GM12873 (cell line): ENCODE measurements at regions not wholly inside any gene's neighbourhood (a gene's known extent, or its start where the extent isn't known, plus 50 kb on each side); places are given as distances from the start of the nearest gene placed in this dataset.

Experiments used
- CTCF ChIP-seq: IDR thresholded peaks from 2 replicates; pipeline ENCODE4 v1.5.1; 2012; ENCODE audit warnings: low read depth, mild to moderate bottlenecking, moderate library complexity, low read length, control low read depth; ENCODE audit not compliant: insufficient read depth; ENCODE audit errors: missing control alignments

DNA sequence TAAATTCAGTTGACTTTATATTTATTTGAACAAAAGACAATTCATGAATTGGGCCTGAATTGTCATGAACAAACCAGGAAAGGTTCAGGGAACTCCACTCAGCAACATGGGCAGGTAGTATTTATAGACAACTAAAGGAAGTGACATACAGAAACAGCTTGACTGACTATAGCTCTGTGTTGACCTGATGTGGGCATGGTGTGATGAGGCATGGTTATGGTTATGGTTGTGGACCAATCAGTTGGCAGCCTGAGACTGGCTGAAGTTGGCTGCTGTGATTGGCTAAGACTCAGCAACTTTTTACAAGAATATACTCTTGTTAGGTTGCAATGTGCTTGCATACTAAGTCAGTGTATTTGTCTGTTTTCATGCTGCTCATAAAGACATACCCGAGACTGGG, 108.4 kb downstream of the HS3ST3B1 start:
- TF ChIP-seq CTCF = no peak

DNA sequence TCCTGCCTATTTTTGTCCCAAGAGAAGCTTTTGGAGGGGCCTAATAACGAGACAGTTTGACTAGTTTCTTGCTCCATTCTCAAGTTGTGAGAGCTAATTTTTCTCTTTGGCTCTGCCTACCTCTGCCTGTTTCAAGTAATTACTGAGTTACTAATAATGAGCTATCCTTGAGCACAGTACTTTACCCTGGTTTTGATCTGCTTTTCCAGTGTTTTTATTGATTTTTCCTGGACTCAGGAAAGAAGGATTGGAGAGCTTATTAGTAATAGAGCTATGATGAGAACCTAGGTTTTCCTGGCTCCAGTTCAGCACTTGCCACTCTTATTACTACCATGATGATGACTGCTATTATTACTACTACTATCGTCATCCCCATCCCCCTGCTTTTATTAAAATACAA, 106.7 kb downstream of the HS3ST3B1 start:
- TF ChIP-seq CTCF = no peak

- TF ChIP-seq CTCF = no peak
Observed at GRCh38 chr17:14405189-14405588, 104.3 kb downstream of the HS3ST3B1 start.
